ENCODE measurements at regions not wholly inside any gene's neighbourhood (a gene's known extent, or its start where the extent isn't known, plus 50 kb on each side); places are given as distances from the start of the nearest gene placed in this dataset.
A peak's percentile ranks its signal among the peaks of the same experiment; 100 is the strongest.

GRCh38 chr18:76593843-76594242 is 98.8 kb upstream of the ZNF516 start:
- CTCF ChIA-PET, result no interaction called here
- no peaks in the 10 kb centered on the region for H3K9me3 Mint-ChIP-seq
- H3K27me3 Mint-ChIP-seq, result peaks cover 25% of the 10 kb centered on the region

GRCh38 chr18:76592981-76593381 is 97.9 kb upstream of the ZNF516 start:
- no peak for DNase-seq
- Mint-ChIP-seq H3K4me1 (peaks cover 10% of the 10 kb centered on the region), H3K9me3 (no peaks in the 10 kb centered on the region), H3K4me3 (no peak overlapping the region), H3K27me3 (peaks cover 31% of the 10 kb centered on the region), H3K27ac (no peak overlapping the region), H3K36me3 (ENCODE audit: low read depth) (no peaks in the 10 kb centered on the region)
- ChIA-PET POLR2A (no interaction called here), CTCF (no interaction called here)

More at GRCh38 chr18:76593843-76594242, 98.8 kb upstream of the ZNF516 start:
- Mint-ChIP-seq H3K27ac (no peak overlapping the region), H3K4me3 (no peak overlapping the region), H3K36me3 (ENCODE audit: low read depth) (no peaks in the 10 kb centered on the region), H3K4me1 (peaks cover 5% of the 10 kb centered on the region)
- no peak for DNase-seq
- POLR2A ChIA-PET, result no interaction called here

- H3K9me3 Mint-ChIP-seq, result no peaks in the 10 kb centered on the region
- no peak overlapping the region for H3K27ac Mint-ChIP-seq
- H3K27me3 Mint-ChIP-seq, result peaks cover 31% of the 10 kb centered on the region
- no peak overlapping the region for H3K4me3 Mint-ChIP-seq
- no peaks in the 10 kb centered on the region for H3K36me3 Mint-ChIP-seq (ENCODE audit: low read depth)
- ChIA-PET CTCF (interaction anchor here (1.1 kb wide), 1 partner anchor 9 kb away, joined by 3 read pairs; no protein-coding TSS in a partner anchor), POLR2A (no interaction called here)
- no peak for DNase-seq
- peaks cover 10% of the 10 kb centered on the region for H3K4me1 Mint-ChIP-seq
Measured at GRCh38 chr18:76592096-76592495, 97.1 kb upstream of the ZNF516 start.

DNA sequence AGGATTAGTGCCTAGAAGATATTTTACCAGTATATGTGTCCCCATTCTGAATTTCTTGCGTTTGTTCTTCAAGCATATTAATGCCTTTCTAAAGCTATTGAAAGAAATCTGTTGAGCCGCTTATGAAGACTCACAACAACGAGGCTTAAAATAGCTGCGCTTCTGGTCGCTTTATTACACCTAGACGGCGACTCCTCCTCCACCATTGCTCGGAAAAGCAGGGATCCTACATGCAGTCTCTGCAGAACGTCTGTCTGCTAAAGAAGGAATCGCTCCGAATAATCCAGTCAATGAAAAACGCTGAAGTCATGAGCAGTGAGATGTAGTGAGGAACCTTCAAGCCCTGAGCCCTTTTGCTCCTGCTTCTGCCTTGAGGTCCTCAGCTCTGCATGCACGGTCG is 94.8 kb upstream of the ZNF516 start:
- H3K9me3 Mint-ChIP-seq, result no peaks in the 10 kb centered on the region
- H3K36me3 Mint-ChIP-seq (ENCODE audit: low read depth), result no peaks in the 10 kb centered on the region
- H3K27me3 Mint-ChIP-seq, result peaks cover 28% of the 10 kb centered on the region
- no peak overlapping the region for H3K4me3 Mint-ChIP-seq
- H3K4me1 Mint-ChIP-seq, result peaks cover 10% of the 10 kb centered on the region
- no peak overlapping the region for H3K27ac Mint-ChIP-seq
- CTCF ChIA-PET, result no interaction called here
- no peak for DNase-seq
- POLR2A ChIA-PET, result no interaction called here

- H3K4me1 Mint-ChIP-seq, result peaks cover 10% of the 10 kb centered on the region
- H3K36me3 Mint-ChIP-seq (ENCODE audit: low read depth), result no peaks in the 10 kb centered on the region
- no peaks in the 10 kb centered on the region for H3K9me3 Mint-ChIP-seq
- CTCF ChIA-PET, result no interaction called here
- H3K27ac Mint-ChIP-seq, result no peak overlapping the region
- H3K27me3 Mint-ChIP-seq, result peaks cover 28% of the 10 kb centered on the region
- DNase-seq, result no peak
- no peak overlapping the region for H3K4me3 Mint-ChIP-seq
- POLR2A ChIA-PET, result no interaction called here
Measured at GRCh38 chr18:76589316-76589715, 94.3 kb upstream of the ZNF516 start.

- POLR2A ChIA-PET, result no interaction called here
- peaks cover 28% of the 10 kb centered on the region for H3K27me3 Mint-ChIP-seq
- no peak overlapping the region for H3K27ac Mint-ChIP-seq
- no peak for DNase-seq
- no peaks in the 10 kb centered on the region for H3K36me3 Mint-ChIP-seq (ENCODE audit: low read depth)
- CTCF ChIA-PET, result no interaction called here
- no peaks in the 10 kb centered on the region for H3K9me3 Mint-ChIP-seq
- H3K4me1 Mint-ChIP-seq, result peaks cover 10% of the 10 kb centered on the region
- peak overlapping the region; percentile 16 for H3K4me3 Mint-ChIP-seq
Measured at GRCh38 chr18:76588601-76589226, 93.7 kb upstream of the ZNF516 start.

DNA sequence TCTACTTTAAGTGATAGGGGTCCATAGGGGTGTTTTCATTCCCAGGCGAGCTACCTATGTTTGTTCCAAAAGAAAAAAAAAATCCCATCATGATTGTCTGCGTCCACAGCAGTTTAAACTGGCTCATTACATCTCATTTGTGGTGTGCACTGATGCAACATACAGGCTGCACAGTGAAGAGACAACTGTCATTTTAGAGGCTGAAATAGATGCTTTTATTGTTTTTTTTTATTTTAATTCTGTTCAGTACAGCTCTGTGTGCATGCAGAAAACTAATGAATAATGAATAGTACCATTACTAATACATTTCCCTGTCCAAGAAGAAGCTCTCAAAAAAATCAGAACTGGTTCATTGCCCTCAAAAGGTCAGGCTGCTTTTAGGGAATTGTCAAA is 92.8 kb upstream of the ZNF516 start:
- H3K4me3 Mint-ChIP-seq, result no peak overlapping the region
- H3K4me1 Mint-ChIP-seq, result peaks cover 10% of the 10 kb centered on the region
- no peaks in the 10 kb centered on the region for H3K36me3 Mint-ChIP-seq (ENCODE audit: low read depth)
- POLR2A ChIA-PET, result no interaction called here
- no peak overlapping the region for H3K27ac Mint-ChIP-seq
- no peak for DNase-seq
- peaks cover 26% of the 10 kb centered on the region for H3K27me3 Mint-ChIP-seq
- H3K9me3 Mint-ChIP-seq, result no peaks in the 10 kb centered on the region
- CTCF ChIA-PET, result no interaction called here

DNA sequence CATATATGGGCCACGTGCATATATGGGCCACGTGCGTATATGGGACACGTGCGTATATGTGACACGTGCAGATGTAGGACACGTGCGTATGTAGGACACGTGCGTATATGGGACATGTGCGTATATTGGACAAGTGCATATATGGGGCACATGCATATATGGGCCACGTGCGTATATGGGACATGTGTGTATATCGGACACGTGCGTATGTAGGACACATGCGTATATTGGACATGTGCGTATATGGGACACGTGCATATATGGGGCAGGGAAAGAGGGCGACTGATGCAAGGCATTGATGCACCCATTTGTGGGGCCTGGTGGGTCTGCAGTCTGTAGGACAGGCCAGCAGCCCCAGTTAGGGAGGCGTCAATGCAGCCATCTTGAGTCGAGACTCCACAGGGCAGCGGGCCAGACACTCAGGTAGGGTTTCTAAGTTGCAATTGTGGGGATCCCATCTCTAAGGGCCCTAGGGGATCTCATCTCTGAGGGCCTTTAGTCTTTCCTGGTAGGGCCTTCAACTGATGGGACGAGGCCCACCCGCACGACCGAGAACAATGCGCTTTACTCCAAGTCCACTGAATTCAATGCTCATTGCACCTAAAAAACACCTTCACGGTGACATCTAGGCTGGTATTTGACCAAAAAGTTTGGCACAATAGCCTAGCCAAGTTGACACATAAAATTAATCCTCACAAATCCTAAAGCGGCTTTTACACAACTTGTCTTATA is 92.3 kb upstream of the ZNF516 start:
- ChIA-PET POLR2A (no interaction called here), CTCF (no interaction called here)
- H3K36me3 Mint-ChIP-seq (ENCODE audit: low read depth), result no peaks in the 10 kb centered on the region
- peaks cover 10% of the 10 kb centered on the region for H3K4me1 Mint-ChIP-seq
- no peaks in the 10 kb centered on the region for H3K9me3 Mint-ChIP-seq
- H3K27ac Mint-ChIP-seq, result no peak overlapping the region
- H3K4me3 Mint-ChIP-seq, result no peak overlapping the region
- DNase-seq, result no peak
- peaks cover 26% of the 10 kb centered on the region for H3K27me3 Mint-ChIP-seq

DNA sequence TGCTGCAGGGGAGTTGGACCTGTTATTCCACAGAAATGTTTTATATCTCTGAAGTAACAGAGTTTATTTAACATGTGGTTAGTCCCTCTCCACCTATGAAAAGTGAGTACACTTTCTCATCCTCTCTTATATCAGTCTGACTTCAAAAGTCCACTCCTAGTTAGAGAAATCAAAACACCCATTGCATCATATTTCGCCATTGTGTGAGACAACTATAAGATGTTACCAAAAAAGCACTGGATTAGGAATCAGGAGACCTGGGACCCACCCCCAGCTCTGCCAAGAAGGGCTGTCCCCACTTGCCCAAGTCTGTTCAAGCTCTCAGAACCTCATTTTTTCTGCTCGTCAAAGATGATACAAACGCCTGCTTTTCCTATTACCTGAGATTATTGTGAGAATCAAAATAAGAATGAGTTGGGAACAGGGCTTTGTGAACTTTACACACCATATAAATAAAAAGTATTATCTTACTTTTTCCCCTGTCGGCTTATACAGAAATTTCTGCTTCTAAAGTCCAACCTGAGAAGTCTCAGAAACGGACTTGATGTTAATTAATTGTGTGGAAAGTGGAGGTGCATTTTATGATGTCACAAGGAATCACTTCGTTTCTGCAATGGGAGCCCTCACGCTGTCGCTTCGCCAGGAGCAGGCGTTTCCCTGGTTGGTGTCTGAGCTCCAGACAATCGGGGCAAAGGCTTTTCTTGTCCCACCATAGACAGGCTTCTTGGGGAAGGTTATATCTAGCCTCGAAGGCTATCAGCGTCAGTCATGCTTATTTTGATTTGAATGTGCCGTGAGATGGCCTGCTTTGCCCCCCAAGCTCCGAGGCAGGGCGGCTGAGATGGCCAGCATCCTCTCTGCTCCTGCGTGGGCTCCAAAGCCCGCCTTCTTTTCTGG is 89.6 kb upstream of the ZNF516 start:
- Mint-ChIP-seq H3K36me3 (ENCODE audit: low read depth) (no peaks in the 10 kb centered on the region), H3K4me1 (peaks cover 10% of the 10 kb centered on the region), H3K27ac (no peak overlapping the region), H3K4me3 (no peak overlapping the region), H3K9me3 (no peaks in the 10 kb centered on the region), H3K27me3 (peaks cover 15% of the 10 kb centered on the region)
- ChIA-PET POLR2A (no interaction called here), CTCF (interaction anchor here (0.6 kb wide), 1 partner anchor 230 kb away, joined by 3 read pairs; no protein-coding TSS in a partner anchor)
- no peak for DNase-seq

GRCh38 chr18:76581261-76581660 is 86.2 kb upstream of the ZNF516 start:
- DNase-seq, result no peak
- Mint-ChIP-seq H3K27ac (no peak overlapping the region), H3K9me3 (no peaks in the 10 kb centered on the region), H3K36me3 (ENCODE audit: low read depth) (no peaks in the 10 kb centered on the region), H3K4me3 (no peak overlapping the region), H3K27me3 (peaks cover 14% of the 10 kb centered on the region), H3K4me1 (no peaks in the 10 kb centered on the region)
- CTCF ChIA-PET, result no interaction called here
- POLR2A ChIA-PET, result no interaction called here

DNA sequence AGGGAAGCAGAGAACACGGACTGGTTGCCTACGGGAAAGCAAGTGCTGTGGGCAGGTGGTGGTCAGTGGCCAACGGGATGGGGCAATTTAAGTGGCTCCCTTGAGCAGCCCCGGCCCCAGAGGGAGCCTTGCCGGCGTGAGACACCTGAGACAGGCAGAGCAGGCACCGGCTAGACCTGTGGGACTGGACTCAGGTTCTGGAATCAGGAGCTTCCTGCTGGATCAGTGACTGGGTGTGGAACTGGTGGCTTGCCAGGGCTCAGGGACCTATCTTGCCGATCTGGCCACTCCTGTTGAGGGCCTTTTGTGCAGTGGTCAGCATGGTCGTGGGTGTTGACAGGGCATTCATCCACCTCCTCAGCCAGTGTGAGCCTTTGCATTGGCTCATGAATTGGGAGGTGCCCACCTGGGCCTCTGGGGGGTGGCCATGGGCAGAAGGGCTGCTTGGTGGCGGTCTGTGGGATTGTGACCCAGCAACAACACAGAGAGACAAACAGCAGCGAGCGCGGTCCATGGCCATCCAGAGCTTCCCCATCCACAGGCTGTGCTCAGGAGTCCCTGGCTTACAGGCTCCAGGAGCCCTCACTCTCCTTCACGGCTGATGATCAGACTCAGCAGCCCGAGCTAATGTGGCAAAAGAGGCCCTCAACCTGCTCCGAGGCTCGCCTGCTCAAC is 85.4 kb upstream of the ZNF516 start:
- ChIA-PET POLR2A (no interaction called here), CTCF (no interaction called here)
- peaks cover 18% of the 10 kb centered on the region for H3K27me3 Mint-ChIP-seq
- H3K4me1 Mint-ChIP-seq, result no peaks in the 10 kb centered on the region
- no peak overlapping the region for H3K4me3 Mint-ChIP-seq
- no peaks in the 10 kb centered on the region for H3K9me3 Mint-ChIP-seq
- H3K27ac Mint-ChIP-seq, result no peak overlapping the region
- no peaks in the 10 kb centered on the region for H3K36me3 Mint-ChIP-seq (ENCODE audit: low read depth)
- no peak for DNase-seq

DNA sequence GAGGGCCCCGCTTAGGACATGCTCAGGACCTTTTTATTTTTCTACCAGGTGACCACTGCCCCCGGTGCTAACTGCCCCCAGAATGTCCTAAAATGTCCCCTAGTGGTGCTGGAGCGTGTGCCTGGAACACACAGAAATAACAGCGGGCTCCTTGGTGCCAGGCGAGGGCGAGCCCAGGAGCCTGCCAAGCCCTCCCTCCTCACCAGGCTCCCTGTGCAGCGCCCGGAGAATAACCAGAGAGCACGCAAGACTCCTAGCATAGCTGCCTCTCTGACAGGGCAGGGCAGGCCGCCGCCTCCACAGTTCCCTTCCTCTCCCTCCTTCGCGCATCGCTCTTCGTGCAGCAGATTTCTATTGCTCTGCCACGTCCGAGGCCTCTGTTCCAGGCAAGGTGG is 84.3 kb upstream of the ZNF516 start:
- Mint-ChIP-seq H3K27me3 (peaks cover 24% of the 10 kb centered on the region), H3K27ac (no peak overlapping the region), H3K36me3 (ENCODE audit: low read depth) (no peaks in the 10 kb centered on the region), H3K4me1 (no peaks in the 10 kb centered on the region), H3K9me3 (no peaks in the 10 kb centered on the region), H3K4me3 (no peak overlapping the region)
- ChIA-PET CTCF (no interaction called here), POLR2A (no interaction called here)
- DNase-seq, result no peak

Measured in activated CD4-positive, alpha-beta T cell treated with anti-CD3 and anti-CD28 coated beads, Interleukin-2, amount 10 ng/mL, durations not matched to agents 7 days and 5 days (primary cell).